Neural cell (in vitro differentiated cells): ENCODE measurements at regions not wholly inside any gene's neighbourhood (a gene's known extent, or its start where the extent isn't known, plus 50 kb on each side); places are given as distances from the start of the nearest gene placed in this dataset.

ENCODE experiments used
- H2AFZ ChIP-seq: fragments of 200-600, 300-800 bp; sonication (generic), shearing (Covaris generic); 2 replicates; pipeline ENCODE4 v1.6.0; 2014; ENCODE audit warnings: low read depth, mild to moderate bottlenecking, antibody characterized with exemption, low read length, moderate library complexity
- H3F3A ChIP-seq: fragments of 200-600 bp; shearing (Covaris generic); 2 replicates; pipeline ENCODE4 v1.6.1; 2016; ENCODE audit warnings: mild to moderate bottlenecking, moderate library complexity, mixed read lengths, antibody characterized with exemption, low read length; ENCODE audit not compliant: insufficient read depth, poor library complexity, severe bottlenecking
- H3K27ac ChIP-seq: fragments of 200-600, 300-800 bp; sonication (generic), shearing (Covaris generic); 2 replicates; pipeline ENCODE4 v1.5.1; 2014; ENCODE audit warnings: mild to moderate bottlenecking, low read length, moderate library complexity
- H3K27me3 ChIP-seq: fragments of 300-800, 200-600 bp; sonication (generic), shearing (Covaris generic); 2 replicates; pipeline ENCODE4 v1.6.0; 2014; ENCODE audit warnings: mild to moderate bottlenecking, low read depth, low read length, moderate library complexity; ENCODE audit not compliant: insufficient read depth
- H3K36me3 ChIP-seq: fragments of 300-800, 200-600 bp; sonication (generic), shearing (Covaris generic); 2 replicates; pipeline ENCODE4 v1.5.1; 2014; ENCODE audit warnings: mild to moderate bottlenecking, antibody characterized with exemption, low read length, moderate library complexity; ENCODE audit not compliant: insufficient read depth
- H3K4me2 ChIP-seq: fragments of 300-800, 200-600 bp; sonication (generic), shearing (Covaris generic); 2 replicates; pipeline ENCODE4 v1.6.0; 2014; ENCODE audit warnings: mild to moderate bottlenecking, low read length
- H3K4me3 ChIP-seq: fragments of 300-800, 200-600 bp; sonication (generic), shearing (Covaris generic); 2 replicates; pipeline ENCODE4 v1.5.1; 2014; ENCODE audit warnings: mild to moderate bottlenecking, low read length, moderate library complexity
- H3K79me2 ChIP-seq: fragments of 200-600 bp; shearing (Covaris generic); replicated peaks from 2 replicates; pipeline ENCODE4 v1.6.0; 2014; ENCODE audit warnings: mild to moderate bottlenecking, low read length, moderate library complexity; ENCODE audit not compliant: insufficient read depth
- H3K9ac ChIP-seq: fragments of 300-800, 200-600 bp; sonication (generic), shearing (Covaris generic); 2 replicates; pipeline ENCODE4 v1.6.1; 2016; ENCODE audit warnings: mild to moderate bottlenecking, low read length, mixed read lengths
- H3K9me2 ChIP-seq: fragments of 200-600 bp; shearing (Covaris generic); 2 replicates; pipeline ENCODE4 v1.6.1; 2016; ENCODE audit warnings: mild to moderate bottlenecking, low read length, mixed read lengths; ENCODE audit not compliant: insufficient read depth
- H3K9me3 ChIP-seq: fragments of 200-600, 300-800 bp; sonication (generic), shearing (Covaris generic); 2 replicates; pipeline ENCODE4 v1.6.1; 2016; ENCODE audit warnings: mild to moderate bottlenecking, mixed run types, low read length, moderate library complexity, mixed read lengths
- H4K20me1 ChIP-seq: fragments of 200-600 bp; shearing (Covaris generic); 2 replicates; pipeline ENCODE4 v1.6.1; 2016; ENCODE audit warnings: mild to moderate bottlenecking, mixed run types; ENCODE audit not compliant: insufficient read depth
- EP300 ChIP-seq: fragments of 450-650 bp; conservative IDR thresholded peaks from 2 replicates; pipeline ENCODE4 v1.6.1; 2014; ENCODE audit warnings: antibody characterized with exemption, mild to moderate bottlenecking, moderate library complexity; ENCODE audit not compliant: poor library complexity, severe bottlenecking
- EZH2 ChIP-seq: fragments of 200-600, 300-800 bp; shearing (Covaris generic), sonication (generic); IDR thresholded peaks from 2 replicates; pipeline ENCODE4 v1.6.1; 2014; ENCODE audit warnings: antibody characterized with exemption, low read length, borderline replicate concordance, mild to moderate bottlenecking; ENCODE audit not compliant: insufficient read depth, poor library complexity, severe bottlenecking
- MXI1 ChIP-seq: fragments of 450-650 bp; conservative IDR thresholded peaks from 2 replicates; pipeline ENCODE4 v1.6.1; 2014; ENCODE audit warnings: antibody characterized with exemption, mild to moderate bottlenecking; ENCODE audit not compliant: poor library complexity, severe bottlenecking
- POLR2AphosphoS5 ChIP-seq: IDR thresholded peaks from 2 replicates; pipeline ENCODE4 v1.6.1; 2012
- RAD21 ChIP-seq: fragments of 450-650 bp; conservative IDR thresholded peaks from 2 replicates; pipeline ENCODE4 v1.6.1; 2014; ENCODE audit warnings: antibody characterized with exemption, mild to moderate bottlenecking, moderate library complexity
- SMC3 ChIP-seq: fragments of 450-650 bp; conservative IDR thresholded peaks from 2 replicates; pipeline ENCODE4 v1.6.1; 2014; ENCODE audit warnings: antibody characterized with exemption, mild to moderate bottlenecking, moderate library complexity; ENCODE audit not compliant: poor library complexity
- TAF1 ChIP-seq: IDR thresholded peaks from 2 replicates; pipeline ENCODE4 v1.6.1; 2012; ENCODE audit warnings: low read depth
- TF ChIP-seq, protein P1 (sequence below): IDR thresholded peaks from 2 replicates; pipeline ENCODE4 v1.6.1; 2012; ENCODE audit warnings: borderline replicate concordance
- TF ChIP-seq, protein P2 (sequence below): fragments of 450-650 bp; IDR thresholded peaks from 2 replicates; pipeline ENCODE4 v1.5.1; 2014; ENCODE audit warnings: antibody characterized with exemption, mild to moderate bottlenecking, moderate library complexity; ENCODE audit not compliant: poor library complexity, severe bottlenecking

DNA sequence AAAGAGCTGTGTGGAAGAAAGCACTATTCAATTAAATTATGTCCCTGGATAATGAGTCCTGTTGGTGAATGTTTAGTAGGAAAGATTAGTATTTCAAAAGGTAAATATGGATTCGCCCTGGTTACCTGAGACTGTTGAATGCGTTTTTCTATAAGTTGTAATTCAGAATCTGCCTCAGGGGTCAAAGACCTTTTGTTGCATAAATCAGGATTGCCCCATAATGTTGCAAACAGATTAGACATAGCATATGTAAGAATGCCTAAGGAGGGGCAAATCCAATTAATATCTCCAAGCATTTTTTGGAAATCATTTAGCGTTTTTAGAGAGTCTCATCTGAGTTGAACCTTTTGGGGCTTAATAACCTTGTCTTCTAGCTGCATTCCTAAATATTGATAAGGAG lies 70.1 kb upstream of the ARL4D start:
- TF ChIP-seq, protein P1, sequence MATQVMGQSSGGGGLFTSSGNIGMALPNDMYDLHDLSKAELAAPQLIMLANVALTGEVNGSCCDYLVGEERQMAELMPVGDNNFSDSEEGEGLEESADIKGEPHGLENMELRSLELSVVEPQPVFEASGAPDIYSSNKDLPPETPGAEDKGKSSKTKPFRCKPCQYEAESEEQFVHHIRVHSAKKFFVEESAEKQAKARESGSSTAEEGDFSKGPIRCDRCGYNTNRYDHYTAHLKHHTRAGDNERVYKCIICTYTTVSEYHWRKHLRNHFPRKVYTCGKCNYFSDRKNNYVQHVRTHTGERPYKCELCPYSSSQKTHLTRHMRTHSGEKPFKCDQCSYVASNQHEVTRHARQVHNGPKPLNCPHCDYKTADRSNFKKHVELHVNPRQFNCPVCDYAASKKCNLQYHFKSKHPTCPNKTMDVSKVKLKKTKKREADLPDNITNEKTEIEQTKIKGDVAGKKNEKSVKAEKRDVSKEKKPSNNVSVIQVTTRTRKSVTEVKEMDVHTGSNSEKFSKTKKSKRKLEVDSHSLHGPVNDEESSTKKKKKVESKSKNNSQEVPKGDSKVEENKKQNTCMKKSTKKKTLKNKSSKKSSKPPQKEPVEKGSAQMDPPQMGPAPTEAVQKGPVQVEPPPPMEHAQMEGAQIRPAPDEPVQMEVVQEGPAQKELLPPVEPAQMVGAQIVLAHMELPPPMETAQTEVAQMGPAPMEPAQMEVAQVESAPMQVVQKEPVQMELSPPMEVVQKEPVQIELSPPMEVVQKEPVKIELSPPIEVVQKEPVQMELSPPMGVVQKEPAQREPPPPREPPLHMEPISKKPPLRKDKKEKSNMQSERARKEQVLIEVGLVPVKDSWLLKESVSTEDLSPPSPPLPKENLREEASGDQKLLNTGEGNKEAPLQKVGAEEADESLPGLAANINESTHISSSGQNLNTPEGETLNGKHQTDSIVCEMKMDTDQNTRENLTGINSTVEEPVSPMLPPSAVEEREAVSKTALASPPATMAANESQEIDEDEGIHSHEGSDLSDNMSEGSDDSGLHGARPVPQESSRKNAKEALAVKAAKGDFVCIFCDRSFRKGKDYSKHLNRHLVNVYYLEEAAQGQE = no peak
- no peak for TF ChIP-seq TAF1
- TF ChIP-seq EP300 = no peak
- TF ChIP-seq, protein P2, sequence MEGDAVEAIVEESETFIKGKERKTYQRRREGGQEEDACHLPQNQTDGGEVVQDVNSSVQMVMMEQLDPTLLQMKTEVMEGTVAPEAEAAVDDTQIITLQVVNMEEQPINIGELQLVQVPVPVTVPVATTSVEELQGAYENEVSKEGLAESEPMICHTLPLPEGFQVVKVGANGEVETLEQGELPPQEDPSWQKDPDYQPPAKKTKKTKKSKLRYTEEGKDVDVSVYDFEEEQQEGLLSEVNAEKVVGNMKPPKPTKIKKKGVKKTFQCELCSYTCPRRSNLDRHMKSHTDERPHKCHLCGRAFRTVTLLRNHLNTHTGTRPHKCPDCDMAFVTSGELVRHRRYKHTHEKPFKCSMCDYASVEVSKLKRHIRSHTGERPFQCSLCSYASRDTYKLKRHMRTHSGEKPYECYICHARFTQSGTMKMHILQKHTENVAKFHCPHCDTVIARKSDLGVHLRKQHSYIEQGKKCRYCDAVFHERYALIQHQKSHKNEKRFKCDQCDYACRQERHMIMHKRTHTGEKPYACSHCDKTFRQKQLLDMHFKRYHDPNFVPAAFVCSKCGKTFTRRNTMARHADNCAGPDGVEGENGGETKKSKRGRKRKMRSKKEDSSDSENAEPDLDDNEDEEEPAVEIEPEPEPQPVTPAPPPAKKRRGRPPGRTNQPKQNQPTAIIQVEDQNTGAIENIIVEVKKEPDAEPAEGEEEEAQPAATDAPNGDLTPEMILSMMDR = no peak
- TF ChIP-seq POLR2AphosphoS5 = no peak
- no peak for TF ChIP-seq EZH2
- TF ChIP-seq MXI1 = no peak
- TF ChIP-seq RAD21 = no peak
- no peak for TF ChIP-seq SMC3
- no peak overlapping the region for H2AFZ ChIP-seq
- H3K27ac ChIP-seq = no peak overlapping the region
- no peaks in the 10 kb centered on the region for H3K9me3 ChIP-seq
- no peak overlapping the region for H3K4me3 ChIP-seq
- H3K36me3 ChIP-seq = no peaks in the 10 kb centered on the region
- no peaks in the 10 kb centered on the region for H3K9me2 ChIP-seq
- H3K79me2 ChIP-seq = no peaks in the 10 kb centered on the region
- H3K9ac ChIP-seq = no peak overlapping the region
- no peaks in the 10 kb centered on the region for H4K20me1 ChIP-seq
- no peak overlapping the region for H3K4me2 ChIP-seq
- no peaks in the 10 kb centered on the region for H3F3A ChIP-seq
- H3K27me3 ChIP-seq = no peaks in the 10 kb centered on the region

DNA sequence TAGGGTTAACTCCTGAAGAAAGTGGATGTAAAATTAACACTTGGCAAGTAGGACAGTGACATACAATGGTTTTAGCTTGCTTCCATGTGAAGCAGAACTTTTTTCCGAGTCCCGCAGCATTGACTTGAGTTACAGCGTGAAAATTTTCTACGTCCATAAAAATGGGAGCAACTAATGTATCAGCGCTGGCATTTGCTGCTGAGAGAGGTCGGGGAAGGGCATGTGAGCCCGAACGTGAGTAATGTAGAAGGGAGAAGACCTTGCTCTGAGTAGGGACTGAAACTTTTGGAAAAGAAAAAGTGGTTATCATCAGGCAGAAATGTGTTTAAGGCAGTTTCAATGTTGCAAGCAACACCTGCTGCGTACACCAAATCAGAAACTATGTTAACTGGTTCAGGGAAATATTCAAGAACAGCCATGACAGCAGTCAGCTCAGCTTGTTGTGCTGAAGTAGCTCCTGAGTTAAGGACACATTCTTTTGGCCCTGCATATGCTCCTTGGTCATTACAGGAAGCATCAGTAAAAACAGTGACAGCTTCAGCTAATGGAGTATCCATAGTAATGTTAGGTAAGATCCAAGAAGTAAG lies 70.9 kb upstream of the ARL4D start:
- H4K20me1 ChIP-seq = no peaks in the 10 kb centered on the region
- TF ChIP-seq, protein P1 = no peak
- TF ChIP-seq SMC3 = no peak
- TF ChIP-seq RAD21 = no peak
- TF ChIP-seq MXI1 = no peak
- no peak for TF ChIP-seq TAF1
- TF ChIP-seq POLR2AphosphoS5 = no peak
- TF ChIP-seq, protein P2 = no peak
- no peak for TF ChIP-seq EP300
- no peaks in the 10 kb centered on the region for H3K9me2 ChIP-seq
- H3K9ac ChIP-seq = no peak overlapping the region
- no peak overlapping the region for H3K4me2 ChIP-seq
- H3K36me3 ChIP-seq = no peaks in the 10 kb centered on the region
- H3K79me2 ChIP-seq = no peaks in the 10 kb centered on the region
- H3K27me3 ChIP-seq = no peaks in the 10 kb centered on the region
- H2AFZ ChIP-seq = no peak overlapping the region
- H3K27ac ChIP-seq = no peak overlapping the region
- H3K9me3 ChIP-seq = no peaks in the 10 kb centered on the region
- H3K4me3 ChIP-seq = no peak overlapping the region
- no peaks in the 10 kb centered on the region for H3F3A ChIP-seq
